Activated CD4-positive, alpha-beta T cell treated with anti-CD3 and anti-CD28 coated beads, Interleukin-2, amount 50 U/mL, for 4 hours (primary cell): ENCODE measurements at regions not wholly inside any gene's neighbourhood (a gene's known extent, or its start where the extent isn't known, plus 50 kb on each side); places are given as distances from the start of the nearest gene placed in this dataset.
A peak's percentile ranks its signal among the peaks of the same experiment; 100 is the strongest.
"Not testable (repeated sequence)": the region's sequence is repeated elsewhere in the genome, so short reads cannot be mapped to it uniquely, and the experiment has no call there.

ENCODE experiments used
- DNase-seq, 2 experiments: peaks; one replicate each; pipeline ENCODE4 v3.0.0-alpha.2; 2020

DNA sequence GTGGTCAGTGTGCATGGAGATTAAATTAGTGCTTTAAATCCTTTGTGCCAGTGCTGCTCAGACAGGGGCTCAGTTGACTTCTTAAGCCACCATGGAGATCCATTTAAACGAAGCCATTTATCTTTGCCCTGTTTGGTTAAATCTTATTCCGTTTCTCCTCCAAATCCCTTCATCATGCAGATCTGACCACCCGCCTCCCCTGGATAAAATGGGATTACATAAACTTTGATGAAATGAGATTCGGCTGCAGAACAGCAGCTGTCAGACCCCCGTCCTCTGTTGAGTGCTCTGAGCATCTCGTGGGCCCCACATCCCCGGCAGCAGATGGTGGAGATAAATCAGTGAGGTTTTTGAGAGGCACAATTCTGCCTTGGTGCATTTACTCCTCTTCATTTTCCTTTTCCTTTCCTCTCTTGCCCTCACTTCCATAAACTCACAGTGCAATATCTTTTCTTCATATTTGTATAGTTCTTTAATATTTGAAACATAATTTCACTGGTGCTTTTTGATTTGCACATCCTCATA, 84.4 kb upstream of the TWIST2 start:
- no peak for DNase-seq

DNA sequence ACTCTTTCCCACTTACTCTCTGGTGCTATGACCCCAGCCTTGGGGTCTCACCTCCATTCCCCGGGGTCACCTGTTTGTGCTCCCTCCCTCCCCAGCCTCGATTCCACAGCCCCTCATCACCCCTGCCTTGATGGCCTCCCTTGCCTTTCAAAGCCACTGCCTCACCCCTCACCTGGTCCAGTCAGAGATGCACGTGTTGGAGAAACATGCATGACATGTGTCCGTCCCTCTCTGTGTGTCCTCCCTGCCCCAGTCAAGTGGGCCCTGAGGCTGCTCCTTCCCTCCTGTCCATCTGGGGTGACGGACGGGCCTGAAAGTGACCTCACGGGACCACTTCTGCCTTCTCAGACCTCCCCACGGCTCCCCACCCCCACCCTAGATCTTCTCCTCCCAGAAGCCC, 82.3 kb upstream of the TWIST2 start:
- DNase-seq, result no peak

DNA sequence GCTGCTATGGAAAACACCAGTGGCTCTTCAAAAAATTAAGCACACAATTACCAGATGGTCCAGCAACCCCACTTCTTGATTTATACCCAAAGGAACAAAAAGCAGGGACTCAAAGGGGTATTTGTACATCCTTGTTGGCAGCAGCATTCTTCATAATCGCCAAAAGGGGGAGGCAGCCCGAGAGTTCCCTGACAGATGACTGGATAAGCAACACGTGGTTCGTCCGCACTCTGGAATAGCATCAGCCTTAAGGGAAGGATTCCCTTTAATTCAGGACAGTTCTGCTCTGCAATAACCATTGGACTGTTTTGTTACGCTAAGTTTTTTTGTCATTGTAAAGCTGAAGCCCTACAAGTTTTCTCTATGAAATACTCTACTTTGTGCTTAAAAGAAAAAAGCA, 76.7 kb upstream of the TWIST2 start:
- DNase-seq, result no peak

DNA sequence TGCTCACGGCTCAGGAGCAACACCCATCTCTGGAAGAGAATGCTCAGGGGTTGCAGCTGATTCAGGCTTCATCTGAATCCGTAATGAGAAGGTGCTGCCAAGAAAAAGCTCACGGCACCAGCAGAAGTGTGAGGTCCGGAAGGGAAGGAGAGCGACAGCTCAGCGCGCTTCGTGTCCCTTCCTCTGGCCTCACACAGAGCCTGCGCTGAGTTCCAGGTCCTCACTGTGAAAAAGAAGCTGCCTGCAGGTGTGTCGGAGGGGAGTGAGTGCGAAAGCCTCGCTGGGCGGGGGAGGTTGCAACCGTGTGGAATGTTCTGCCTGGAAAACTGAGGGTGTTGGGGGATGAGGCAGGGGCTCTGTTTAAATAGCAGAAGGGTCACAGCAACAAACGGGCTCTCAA, 76.2 kb upstream of the TWIST2 start:
- DNase-seq, result no peak

DNA sequence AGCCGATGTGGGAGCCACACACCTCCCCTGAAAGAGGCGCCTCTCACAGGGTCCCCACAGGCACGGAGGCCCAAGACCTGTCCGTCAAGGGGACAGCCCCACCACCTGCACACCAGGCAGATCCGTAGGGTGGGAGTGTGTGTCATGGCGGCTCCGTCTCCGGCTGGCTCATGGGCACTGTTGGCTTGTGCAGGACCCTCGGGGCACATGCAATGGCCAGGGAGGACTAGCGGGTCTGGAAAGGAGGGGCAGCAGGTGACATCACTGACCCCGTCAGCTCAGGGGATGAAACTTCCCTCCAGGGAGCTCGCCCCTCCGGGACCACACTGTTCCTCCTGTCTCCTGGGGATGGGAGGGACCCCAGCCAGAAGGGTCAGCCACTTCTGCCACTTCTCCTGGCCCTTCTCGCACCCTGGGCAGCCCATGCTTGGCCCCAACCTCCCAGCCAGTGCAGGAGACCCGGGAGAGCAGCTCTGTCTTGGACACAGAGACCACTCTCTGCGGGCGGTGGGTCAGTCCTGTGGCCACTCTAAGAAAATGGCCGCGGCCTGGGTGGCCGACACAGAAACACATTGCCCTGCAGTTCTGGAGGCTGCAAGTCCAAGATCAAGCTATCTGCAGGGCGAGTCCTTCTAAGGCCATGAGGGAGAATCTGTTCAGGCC, 75.1 kb upstream of the TWIST2 start:
- DNase-seq, result no peak

DNA sequence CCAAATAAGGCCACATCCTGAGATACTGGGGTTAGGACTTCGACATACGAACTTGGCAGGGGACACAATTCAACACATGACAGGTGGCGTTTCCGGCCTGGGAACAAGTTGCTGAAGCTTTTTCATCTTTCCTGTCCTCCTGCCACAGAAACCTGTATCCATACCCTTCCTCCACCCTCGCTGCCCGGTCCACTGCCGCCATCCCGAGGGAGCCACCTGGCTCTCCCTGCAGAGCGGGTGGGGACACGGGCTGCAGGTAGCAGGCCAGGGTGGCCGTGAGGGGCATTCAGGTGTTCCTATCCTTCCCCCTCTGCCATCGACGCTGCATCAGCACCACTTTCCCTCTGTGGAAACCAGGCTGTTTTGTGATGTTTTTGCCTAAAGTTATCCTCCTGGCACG, 74.4 kb upstream of the TWIST2 start:
- no peak for DNase-seq

DNA sequence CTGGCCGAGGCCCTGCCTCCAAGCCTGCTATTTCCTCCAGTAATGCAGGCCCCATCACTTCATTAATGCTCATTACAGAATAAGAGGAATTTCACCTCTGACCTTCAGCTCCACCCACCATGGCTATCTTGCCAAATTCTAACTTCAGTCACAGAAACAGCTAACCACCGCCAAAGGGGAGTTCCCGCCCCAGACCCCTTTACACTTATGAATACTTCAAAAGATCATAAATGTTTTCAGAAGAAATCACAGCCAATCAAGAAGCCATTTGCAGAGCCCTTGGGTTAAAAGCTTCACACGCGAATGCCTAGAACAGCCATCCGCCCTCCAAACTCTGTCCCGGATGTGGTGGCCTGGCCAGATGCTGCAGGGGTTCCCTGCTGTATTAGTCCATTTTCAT, 73.8 kb upstream of the TWIST2 start:
- DNase-seq, result no peak

DNA sequence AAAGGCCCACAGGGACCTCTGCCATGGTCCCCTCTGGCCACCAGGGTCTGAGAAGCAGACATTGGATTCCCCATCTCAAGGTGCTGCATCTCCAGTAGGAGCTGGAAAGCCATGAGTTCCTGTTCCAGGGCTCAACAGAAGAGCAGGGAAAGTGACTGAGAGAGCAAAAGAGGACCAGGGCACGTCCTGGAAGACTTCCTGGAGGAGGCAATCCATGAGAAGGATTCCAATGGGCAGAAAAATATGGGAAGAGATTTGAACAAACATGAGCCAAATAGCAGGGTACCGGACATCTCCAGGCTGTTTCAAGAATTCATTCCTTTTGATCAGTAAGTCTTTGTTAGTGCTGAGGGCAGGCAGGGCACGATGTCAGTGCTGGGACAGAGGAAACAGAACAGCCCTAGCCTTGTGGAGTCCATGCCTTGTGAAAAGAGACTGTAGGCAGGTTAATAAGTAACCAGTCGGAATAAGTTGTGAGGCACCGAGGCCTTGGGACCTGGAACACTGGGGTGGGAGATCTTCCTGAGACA, 72.8 kb upstream of the TWIST2 start:
- DNase-seq, result no peak

DNA sequence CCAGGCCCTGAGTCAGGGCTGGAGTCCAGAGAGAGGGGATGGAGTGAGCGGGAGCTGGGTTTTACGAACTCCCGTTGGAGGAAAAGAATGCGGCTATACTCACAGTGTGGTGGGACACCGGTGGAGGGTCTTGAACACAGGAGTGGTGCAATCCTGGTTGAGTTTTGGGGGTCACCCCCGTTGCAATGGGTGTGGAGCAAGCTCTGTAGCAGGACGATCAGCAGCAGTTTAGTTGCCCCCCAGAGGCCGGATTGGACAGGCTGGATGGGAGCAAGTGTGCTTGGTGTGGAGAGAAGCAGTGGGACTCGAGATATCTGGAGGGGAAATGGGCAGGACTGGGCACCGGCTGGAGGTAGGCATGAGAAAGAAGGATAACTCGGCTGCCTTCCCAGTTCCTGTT, 72.3 kb upstream of the TWIST2 start:
- no peak for DNase-seq

DNA sequence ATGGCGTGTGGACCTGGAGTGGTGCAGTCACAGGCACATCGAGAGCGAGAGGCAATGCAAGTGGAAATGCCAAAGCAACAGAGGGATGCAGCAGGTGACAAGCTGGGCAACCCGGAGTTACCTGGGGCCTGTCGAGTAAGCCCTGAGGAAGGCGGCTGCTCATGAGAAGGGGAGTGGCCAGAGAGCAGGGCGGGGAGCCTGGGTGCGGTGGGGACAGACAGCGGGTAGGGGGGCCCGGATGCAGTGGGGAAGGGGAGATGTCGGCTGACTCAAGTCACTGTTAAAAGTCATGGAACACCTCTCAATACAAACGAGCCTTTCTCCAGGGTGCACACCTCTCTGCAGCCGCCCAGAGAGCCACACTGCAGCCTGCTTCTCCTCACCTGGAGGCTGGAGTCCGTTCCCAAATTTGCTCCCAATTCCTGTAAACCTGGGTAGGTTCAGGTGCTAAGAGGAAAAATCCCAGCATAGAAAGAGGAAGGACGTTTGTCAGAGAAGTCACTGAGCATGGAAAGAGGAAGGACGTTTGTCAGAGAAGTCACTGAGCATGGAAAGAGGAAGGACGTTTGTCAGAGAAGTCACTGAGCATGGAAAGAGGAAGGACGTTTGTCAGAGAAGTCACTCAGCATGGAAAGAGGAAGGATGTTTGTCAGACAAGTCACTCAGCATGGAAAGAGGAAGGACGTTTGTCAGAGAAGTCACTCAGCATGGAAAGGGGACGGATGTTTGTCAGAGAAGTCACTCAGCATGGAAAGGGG, 71.7 kb upstream of the TWIST2 start:
- no peak for DNase-seq

DNA sequence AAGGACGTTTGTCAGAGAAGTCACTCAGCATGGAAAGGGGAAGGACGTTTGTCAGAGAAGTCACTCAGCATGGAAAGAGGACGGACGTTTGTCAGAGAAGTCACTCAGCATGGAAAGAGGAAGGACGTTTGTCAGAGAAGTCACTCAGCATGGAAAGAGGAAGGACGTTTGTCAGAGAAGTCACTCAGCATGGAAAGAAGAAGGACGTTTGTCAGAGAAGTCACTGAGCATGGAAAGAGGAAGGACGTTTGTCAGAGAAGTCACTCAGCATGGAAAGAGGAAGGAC, 71.2 kb upstream of the TWIST2 start:
- DNase-seq, result not testable (repeated sequence)

DNA sequence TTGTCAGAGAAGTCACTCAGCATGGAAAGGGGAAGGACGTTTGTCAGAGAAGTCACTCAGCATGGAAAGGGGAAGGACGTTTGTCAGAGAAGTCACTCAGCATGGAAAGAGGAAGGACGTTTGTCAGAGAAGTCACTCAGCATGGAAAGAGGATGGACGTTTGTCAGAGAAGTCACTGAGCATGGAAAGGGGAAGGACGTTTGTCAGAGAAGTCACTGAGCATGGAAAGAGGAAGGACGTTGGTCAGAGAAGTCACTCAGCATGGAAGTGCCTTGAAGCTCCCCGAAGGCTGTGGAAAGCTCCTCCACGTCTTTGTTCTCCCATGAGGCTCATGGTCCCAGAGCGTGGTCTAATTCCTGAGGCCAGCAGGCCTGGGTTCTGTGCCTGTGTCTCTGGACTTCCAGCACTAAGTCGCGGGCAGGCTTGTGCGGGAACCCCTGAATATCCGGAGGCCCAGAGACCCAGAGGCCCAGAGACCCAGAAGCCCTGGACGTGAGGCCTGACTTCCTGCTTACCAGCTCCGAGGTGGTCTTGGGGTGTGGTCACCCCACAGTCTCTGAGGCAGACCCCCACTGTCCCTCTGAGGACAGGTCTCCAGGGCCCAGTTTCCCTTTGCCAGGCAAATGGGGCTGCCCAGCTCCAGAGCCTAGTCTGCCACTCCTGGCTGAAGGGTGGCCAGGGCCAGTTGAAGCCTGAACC, 70.4 kb upstream of the TWIST2 start:
- DNase-seq, result no peak

DNA sequence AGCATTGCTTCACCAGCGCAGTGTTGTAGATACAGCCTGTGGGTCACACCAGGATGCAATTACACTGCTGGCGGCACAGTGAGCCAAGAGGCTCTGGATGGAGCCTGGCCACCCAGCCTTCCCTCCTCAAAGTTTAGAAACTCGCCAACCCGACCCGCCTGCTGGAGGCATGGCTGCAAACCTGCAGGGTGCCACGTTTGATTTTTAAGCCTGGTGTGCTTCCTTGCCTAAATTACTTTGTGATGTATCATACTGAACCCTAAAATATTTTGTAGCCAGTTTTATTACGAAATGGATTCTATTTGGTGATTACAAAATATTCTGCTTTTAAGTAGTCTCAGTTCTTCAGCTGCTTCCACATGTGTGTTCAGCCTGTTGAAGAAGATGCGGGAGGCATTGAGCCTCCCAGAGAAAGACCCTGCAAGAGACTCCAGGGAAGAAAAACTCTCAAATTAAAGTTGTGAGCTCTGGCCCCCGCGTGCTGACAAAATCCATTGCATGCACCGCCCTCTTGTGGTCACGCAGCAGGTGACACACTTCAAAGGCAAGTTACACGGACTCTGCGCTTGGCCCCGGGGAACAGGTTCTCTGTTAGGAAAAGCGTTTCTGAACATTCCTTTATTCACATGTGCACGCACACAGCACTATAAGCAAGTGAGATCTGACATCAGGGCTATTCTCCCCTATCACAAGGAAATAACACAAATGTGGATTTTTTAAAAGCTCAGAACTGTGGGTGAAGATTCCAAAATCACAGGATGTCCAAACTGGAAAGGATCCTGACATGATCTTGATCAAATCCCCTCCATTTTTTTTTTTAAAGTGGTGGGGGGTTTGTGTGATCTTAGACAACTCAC, 63.0 kb upstream of the TWIST2 start:
- peak; percentile 40 to 45 for DNase-seq

DNA sequence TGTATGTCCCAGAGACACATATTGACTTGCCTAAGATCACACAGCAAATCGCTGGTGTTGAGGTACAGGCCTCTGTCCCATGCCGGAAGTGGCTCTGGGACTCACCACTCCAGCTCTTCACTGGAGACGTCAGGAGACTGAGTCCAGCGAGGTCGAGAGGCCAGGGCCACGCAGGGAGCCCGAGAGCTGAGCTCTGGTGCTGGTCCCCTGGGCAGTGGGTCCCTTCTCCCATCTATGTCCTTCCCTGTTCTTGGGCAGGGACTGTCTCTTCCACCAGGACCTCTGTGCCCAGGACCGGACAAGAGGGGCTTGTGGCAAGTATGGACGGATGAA, 62.4 kb upstream of the TWIST2 start:
- DNase-seq, result no peak

DNA sequence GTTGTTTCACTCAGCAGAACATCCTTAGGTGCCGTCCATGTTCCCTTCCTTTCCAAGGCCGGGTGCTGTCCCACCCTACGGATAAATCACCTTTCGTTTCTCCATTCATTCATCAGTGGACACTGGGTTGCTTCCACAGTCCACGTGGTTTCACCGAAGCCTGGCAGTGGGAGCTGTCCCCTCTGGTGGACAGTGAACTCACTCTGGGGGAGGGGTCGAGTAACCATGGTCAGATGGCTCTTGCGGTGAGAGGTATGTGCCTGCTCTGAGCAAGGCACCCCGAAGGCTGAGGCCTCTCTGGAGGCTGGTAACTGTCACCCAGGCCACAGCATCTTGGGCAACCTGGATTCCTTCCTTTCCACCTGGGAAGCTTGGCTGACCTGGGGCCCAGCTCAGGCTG, 61.5 kb upstream of the TWIST2 start:
- DNase-seq, result no peak

DNA sequence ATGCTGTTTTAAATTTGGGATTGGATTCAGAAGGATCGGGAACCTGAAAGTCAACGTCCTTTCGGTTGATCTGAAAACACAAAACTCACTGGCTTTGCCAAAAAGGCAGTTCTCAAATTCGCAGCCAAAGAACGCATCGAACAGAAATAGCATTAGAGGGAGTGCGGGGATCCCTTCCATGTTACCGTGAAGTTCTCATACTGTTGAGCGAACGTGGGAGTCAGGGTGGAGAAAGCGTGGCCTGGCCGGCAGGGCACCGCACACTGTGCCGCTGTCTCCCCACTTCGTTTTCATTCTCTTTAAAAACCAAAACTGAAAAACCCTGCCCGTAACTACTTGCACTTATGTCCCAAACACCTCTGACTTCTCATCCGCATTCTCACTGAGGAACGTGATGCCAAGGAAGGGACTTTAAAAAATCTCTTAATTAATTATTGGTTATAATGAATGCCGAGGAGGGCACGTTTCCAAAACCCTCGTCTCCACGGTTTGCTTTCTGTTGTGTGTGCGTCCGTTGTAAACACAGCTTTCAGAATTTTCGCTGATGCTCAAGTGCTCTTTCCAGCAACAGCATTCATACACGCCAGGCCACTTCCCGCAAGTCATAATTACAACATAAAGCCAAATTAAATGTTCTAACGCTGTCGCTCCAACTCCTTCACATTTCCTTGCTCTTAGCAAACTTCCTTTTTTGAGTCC, 60.9 kb upstream of the TWIST2 start:
- no peak for DNase-seq

DNA sequence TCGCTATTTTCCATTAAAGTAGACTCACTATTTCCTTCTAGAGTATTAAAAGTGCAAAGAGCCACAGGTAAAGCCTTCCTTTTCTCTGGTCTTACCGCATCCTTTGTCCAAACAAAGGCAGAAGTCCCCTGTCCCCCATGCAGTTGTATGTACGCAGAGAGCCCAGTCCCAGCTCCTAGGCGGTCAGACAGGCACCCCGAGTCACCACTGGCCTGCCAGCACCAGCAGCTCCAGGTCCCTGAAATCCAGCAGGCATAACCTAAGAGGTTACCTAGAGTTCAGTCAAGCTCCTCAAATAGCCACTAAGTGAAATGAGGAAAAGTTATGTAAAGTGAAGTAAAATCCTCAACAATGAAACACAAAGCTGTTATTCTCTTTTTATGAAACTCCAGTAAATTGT, 60.4 kb upstream of the TWIST2 start:
- DNase-seq, result no peak

DNA sequence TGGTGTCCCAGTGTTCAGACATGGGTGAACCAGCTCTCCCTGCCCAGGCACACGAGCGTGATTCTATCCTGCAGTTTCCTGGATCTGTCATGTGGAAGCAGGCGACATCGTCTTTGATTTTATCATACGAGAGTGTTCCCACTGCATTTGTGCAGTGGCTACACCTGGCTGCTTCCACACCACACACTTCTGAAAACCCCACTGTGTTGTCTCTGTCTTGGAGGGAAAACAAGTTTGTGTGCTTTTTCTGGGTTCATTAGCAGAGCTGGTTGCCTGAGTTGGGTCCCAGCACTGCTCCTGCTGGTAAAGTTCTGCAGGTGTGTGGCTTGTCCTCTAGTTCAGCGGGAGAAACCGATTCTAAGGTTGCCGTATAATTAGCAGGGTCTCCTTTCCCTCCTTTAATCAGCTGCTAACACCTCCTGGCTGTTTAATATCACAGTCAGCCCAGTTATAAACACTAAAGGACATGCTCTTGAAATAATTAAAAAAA, 58.5 kb upstream of the TWIST2 start:
- DNase-seq, result no peak

DNA sequence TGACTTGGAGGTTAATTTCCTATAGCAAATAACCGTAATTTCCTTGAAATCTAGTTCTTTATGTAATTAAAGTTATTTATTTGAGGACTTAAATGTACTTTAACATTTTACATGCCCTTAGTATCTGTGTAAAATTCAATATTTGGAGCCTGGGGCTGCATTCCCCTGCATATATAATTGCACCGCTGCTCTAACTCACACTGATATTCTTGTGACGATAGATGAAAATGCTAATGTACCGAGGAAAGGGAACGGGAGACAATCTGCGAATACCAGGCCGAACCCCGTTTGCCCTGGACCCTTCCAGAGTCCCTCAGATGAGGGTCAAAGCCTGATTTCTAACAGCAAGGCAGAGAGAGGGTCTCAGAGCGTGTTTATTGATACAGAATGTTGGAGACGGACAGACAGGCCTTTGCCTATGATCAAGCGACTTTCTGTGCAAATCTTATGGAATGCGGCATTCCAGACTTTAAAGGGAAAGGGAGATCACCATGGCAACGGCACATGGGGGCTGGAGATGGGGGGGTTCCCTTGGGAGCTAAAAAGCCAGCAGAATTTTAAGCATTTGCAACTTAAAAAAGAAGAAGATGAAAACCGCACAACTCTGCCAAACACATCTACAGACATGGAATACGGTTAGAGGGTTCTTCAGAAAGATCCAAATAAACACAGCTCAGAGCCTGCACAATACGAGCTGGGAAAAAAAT, 57.6 kb upstream of the TWIST2 start:
- no peak for DNase-seq

DNA sequence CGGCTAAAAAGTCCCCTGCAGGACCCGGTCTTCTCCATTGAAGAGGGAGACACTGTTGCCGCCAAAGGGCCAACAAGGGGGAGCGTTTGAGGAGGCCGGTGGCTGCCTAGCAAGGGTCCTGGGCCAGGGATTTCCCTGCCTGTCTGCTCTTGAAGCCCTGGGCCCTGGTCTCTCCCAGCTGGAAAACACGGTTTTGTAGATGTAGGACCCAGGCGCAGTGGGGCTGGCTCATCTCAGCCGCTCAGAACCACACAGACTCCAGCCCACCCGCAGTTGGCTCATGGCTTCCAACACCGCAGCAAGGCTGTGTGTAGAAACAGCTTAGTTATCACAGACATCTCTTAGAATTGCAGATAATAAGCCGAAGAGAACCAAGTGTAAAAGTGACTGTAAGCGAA, 57.1 kb upstream of the TWIST2 start:
- no peak for DNase-seq

DNA sequence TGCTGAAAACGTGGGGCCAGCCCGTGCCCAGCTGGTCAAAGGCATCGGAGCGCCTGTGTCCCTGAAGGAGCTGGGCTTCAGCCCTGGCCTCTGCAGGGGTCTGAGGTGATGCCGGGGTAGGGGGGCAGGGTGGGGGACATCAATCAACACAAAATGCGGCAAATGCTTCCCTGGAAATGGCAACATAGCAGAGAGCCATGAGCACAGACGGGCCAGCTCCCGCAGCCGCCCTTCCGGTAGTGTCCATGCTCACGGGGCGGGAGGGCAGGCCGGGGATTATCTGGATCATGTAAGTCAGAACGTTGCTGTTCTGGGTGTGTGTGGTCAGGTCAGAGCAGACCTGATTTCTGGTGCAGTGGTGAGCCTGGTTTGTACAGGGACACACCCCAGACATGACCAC, 56.5 kb upstream of the TWIST2 start:
- no peak for DNase-seq

DNA sequence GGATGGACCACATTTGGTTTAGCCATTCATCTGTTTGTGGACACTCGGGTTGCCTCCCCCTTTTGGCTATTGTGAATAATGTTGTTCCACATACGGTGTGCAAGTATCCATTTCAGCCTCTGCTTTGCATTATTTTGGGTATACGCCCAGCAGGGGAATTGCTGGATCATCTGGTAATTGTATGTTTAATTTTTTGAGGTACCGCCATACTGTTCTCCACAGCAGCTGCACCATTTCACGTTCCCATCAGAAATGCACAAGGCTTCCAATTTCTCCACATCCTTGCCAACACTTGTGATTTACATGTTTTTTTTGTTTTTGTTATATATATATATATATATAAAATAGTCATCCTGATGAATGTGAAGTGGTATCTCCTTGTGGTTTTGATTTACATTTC, 54.6 kb upstream of the TWIST2 start:
- no peak for DNase-seq
